Chondrocyte (in vitro differentiated cells): ENCODE measurements at regions not wholly inside any gene's neighbourhood (a gene's known extent, or its start where the extent isn't known, plus 50 kb on each side); places are given as distances from the start of the nearest gene placed in this dataset.

Experiments used
- DNase-seq: peaks from one replicate; pipeline ENCODE4 v3.0.0; 2021; ENCODE audit warnings: mixed read lengths, low spot score
- H3K27ac Mint-ChIP-seq: one replicate; pipeline ENCODE4 v1.8.0; 2021; ENCODE audit warnings: mild to moderate bottlenecking, moderate library complexity, mixed read lengths; ENCODE audit not compliant: unreplicated experiment
- H3K27me3 Mint-ChIP-seq: 2 replicates; pipeline ENCODE4 v1.8.0; 2021; ENCODE audit warnings: low read depth, mixed read lengths
- H3K36me3 Mint-ChIP-seq: 2 replicates; pipeline ENCODE4 v1.8.0; 2021; ENCODE audit warnings: low read depth, mixed read lengths
- H3K4me1 Mint-ChIP-seq: 2 replicates; pipeline ENCODE4 v1.8.0; 2021; ENCODE audit warnings: low read depth, mild to moderate bottlenecking, mixed read lengths
- H3K4me3 Mint-ChIP-seq: one replicate; pipeline ENCODE4 v1.8.0; 2021; ENCODE audit warnings: mild to moderate bottlenecking, moderate library complexity, mixed read lengths; ENCODE audit not compliant: unreplicated experiment
- H3K9me3 Mint-ChIP-seq: 2 replicates; pipeline ENCODE4 v1.8.0; 2021; ENCODE audit warnings: low read depth, mixed read lengths
- CTCF ChIP-seq: fragments of 200-600 bp; sonication (generic); IDR thresholded peaks from 2 replicates; pipeline ENCODE4 v1.5.0; 2021; ENCODE audit warnings: antibody characterized with exemption, mild to moderate bottlenecking, moderate library complexity

GRCh38 chr4:23438764-23439163 lies 451.1 kb downstream of the PPARGC1A start:
- no peaks in the 10 kb centered on the region for H3K4me1 Mint-ChIP-seq
- H3K36me3 Mint-ChIP-seq, result no peaks in the 10 kb centered on the region
- H3K4me3 Mint-ChIP-seq, result no peak overlapping the region
- no peak overlapping the region for H3K27ac Mint-ChIP-seq
- no peaks in the 10 kb centered on the region for H3K9me3 Mint-ChIP-seq
- DNase-seq, result no peak
- no peak for TF ChIP-seq CTCF
- H3K27me3 Mint-ChIP-seq, result peaks cover 2% of the 10 kb centered on the region

- no peak overlapping the region for H3K4me3 Mint-ChIP-seq
- DNase-seq, result no peak
- H3K36me3 Mint-ChIP-seq, result no peaks in the 10 kb centered on the region
- no peak for TF ChIP-seq CTCF
- H3K4me1 Mint-ChIP-seq, result no peaks in the 10 kb centered on the region
- peaks cover 10% of the 10 kb centered on the region for H3K27me3 Mint-ChIP-seq
- H3K27ac Mint-ChIP-seq, result no peak overlapping the region
- H3K9me3 Mint-ChIP-seq, result no peaks in the 10 kb centered on the region
Measured at GRCh38 chr4:23429497-23429896, 460.4 kb downstream of the PPARGC1A start.

GRCh38 chr4:23425570-23425969 lies 464.3 kb downstream of the PPARGC1A start:
- Mint-ChIP-seq H3K4me3 (no peak overlapping the region), H3K9me3 (peaks cover under 1% of the 10 kb centered on the region), H3K4me1 (peaks cover 18% of the 10 kb centered on the region), H3K27me3 (peaks cover 9% of the 10 kb centered on the region), H3K36me3 (no peaks in the 10 kb centered on the region), H3K27ac (no peak overlapping the region)
- DNase-seq, result no peak
- no peak for TF ChIP-seq CTCF

GRCh38 chr4:23423540-23423939 lies 466.3 kb downstream of the PPARGC1A start:
- H3K27ac Mint-ChIP-seq, result peak overlapping the region; percentile 62
- peaks cover 4% of the 10 kb centered on the region for H3K27me3 Mint-ChIP-seq
- peaks cover 2% of the 10 kb centered on the region for H3K36me3 Mint-ChIP-seq
- H3K9me3 Mint-ChIP-seq, result peaks cover 4% of the 10 kb centered on the region
- no peak for TF ChIP-seq CTCF
- no peak for DNase-seq
- no peak overlapping the region for H3K4me3 Mint-ChIP-seq
- peaks cover 18% of the 10 kb centered on the region for H3K4me1 Mint-ChIP-seq

GRCh38 chr4:23422878-23423277 lies 467.0 kb downstream of the PPARGC1A start:
- Mint-ChIP-seq H3K4me3 (no peak overlapping the region), H3K4me1 (peaks cover 18% of the 10 kb centered on the region), H3K27ac (peak overlapping the region; percentile 62), H3K27me3 (no peaks in the 10 kb centered on the region), H3K9me3 (peaks cover 7% of the 10 kb centered on the region), H3K36me3 (peaks cover 2% of the 10 kb centered on the region)
- TF ChIP-seq CTCF, result no peak
- DNase-seq, result no peak
